GM18508 (cell line): ENCODE measurements at regions not wholly inside any gene's neighbourhood (a gene's known extent, or its start where the extent isn't known, plus 50 kb on each side); places are given as distances from the start of the nearest gene placed in this dataset.
A peak's percentile ranks its signal among the peaks of the same experiment; 100 is the strongest.

ENCODE experiments used
- ATAC-seq: cut with Tn5 transposase; IDR thresholded peaks from one replicate; pipeline ENCODE4 v1.9.1; 2021; ENCODE audit warnings: moderate number of reproducible peaks; ENCODE audit not compliant: insufficient read depth, unreplicated experiment

DNA sequence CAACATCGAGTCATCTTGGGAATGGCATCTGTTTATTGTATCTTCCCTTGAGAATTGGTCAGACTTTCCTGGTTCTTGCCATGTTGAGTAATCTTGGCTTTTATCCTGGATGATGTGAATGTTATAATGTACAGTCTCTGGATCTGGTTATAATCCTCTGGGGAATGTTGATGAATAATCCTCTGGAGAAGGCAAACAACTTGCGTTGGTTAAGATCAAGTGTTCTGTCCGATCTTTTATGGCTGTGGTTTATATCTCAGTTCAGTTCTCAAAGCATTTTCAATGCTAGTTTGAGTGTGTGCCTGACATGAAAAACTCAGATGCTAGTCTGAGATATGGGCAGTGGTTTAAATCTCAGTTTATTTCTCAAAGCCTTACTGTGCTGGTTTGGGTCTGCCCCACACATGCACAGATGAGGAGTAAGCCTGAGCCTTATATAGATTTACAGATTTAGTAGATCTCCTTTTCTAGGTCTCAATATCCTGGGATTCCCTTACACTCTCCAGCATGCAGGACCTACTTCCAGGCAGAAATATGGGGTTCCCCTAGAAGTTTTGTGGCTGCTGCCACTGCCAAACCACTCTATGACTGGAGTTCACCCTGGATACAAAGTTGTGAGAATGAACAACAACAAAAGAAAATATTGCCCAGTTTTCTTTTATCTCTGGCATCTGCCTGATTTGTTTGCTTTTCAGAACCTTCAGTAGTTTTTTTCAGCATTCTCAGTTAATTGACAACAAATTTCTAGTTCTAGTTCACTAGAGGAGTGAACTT lies 191.8 kb upstream of the MAN1A1 start:
- ATAC-seq: no peak

DNA sequence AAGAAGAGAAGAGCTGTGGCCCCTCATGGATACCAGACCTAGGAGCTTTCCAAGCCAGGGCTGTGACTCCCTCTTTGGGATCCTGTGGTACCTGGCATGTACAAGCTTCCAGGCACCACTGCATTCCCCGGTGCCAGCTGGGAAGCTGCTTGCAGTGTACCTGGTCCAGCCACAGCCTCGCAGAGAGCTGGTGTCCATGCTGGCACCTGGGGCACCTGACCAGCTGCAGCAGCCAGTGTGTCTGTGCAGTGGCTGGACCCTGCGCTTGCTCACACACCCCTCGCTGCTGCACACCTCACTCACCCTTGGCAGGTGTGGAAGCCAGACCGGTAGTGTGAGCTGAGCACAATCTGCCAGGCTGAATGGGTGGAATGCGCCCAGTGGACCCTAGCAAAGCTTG lies 190.9 kb upstream of the MAN1A1 start:
- ATAC-seq: no peak

DNA sequence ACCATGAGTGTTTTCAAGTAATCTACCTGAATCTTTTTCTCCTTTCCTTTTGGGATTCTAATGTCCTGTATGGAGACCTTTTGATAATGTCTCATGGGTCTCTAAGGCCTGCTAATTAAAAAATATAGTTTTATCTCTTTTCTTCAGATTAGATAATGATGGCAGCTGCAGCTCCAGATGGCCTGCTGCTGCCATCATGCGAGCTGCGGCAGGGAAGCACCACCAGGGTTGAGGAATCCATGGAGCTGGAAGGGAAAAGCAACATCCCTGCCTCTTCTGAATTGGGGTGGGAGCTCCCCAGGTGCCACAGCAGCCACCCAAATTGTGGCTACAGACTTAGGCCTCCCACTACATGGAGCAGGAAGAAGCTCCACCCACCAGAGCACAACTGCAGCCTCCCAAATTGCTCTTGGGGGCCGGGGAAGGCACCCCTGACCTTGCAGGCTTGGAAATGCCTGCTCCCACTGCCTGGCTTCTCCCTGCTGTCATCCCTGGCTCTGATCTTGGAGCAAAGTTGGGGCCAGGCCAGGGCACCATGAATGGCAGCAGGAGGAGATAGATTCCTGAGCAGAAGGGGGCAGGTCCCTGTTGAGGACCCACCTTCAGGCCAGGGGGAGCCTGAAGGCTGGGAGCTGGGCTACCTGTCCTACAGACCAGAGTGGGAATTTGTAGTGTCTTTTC lies 189.6 kb upstream of the MAN1A1 start:
- no peak for ATAC-seq

DNA sequence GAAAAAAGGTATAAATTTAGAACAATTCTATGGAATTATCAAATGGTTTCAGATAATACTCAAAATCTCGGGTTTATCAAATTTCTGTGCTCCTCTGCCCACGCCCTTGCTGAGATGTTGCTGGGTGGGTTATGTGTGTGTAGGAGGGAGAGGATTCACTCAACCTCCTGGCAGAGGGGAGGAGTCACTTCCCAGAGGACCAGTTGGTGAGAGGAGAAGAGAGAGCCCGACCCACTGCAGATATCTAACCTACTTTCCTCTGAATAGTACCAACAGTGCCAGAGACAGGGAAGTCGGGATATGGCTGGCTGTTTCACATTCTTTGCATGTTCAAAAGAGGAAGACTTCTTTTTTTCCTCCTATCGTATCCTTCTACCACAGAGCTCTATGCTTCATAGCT lies 187.1 kb upstream of the MAN1A1 start:
- ATAC-seq: no peak

DNA sequence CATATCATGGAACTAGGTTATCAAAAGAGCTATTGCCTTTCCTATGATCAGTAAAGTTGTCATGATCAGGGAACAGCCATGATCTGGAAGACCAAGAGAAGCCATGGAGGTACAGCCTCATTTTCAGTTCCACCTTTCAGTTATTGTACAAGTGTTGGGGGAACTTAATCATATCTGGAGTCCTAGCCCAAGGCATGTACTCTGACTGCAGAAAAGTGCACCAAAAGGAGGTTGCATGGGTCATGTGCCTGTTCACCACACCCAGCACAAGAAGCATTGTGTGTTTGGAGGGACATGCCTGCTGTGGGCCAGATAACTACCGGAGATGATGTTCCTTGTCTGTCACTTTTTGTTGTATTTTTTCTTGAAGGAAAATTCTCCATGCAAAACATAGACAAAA lies 185.8 kb upstream of the MAN1A1 start:
- ATAC-seq: no peak

DNA sequence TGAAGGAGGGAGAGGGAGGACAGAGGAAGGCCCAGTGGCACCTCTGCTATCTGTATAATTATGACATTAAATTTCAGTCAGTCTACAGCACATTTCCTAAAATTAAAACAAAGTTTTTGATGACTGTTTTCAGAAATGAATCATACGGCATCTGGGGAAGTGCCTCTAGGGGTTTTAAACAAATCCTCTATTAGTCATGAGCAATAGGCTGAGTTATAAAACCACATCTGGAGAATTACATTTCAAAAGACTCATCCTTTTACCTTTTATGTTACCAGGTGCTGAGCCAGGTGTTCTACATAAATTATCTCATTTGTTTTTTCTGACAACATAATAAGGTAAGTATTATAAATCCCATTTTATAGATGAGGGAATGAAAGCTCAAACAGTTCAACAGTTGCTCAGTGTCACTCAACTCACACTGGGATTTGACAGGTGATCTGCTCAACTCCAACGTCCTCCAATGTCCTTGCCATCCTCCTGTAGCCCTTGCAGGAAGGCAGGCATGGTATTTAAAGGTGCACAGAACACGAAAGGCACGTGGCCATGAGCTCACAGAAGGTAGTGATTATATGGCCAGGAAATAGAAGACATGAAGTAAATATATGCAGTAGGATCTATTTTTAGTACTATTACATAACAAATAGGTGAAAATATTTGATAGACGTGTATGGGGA lies 184.2 kb upstream of the MAN1A1 start:
- peak; percentile 63 for ATAC-seq

DNA sequence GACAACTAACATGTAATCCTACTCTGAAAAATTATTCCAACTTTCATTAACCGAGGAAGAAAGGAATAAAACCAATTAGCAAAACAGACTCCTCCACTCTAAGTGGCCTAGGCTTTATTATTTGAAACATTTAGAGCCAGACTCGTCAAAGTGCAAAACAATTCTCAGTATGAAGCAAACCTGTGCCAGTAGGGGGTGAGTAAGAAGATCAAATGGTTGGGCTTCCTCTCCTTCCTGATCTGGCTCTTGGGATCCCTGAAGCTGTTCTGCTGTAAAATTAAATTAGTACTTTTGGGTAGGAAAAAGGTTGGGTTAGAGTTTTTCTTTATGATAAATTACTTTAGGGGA lies 177.6 kb upstream of the MAN1A1 start:
- no peak for ATAC-seq

DNA sequence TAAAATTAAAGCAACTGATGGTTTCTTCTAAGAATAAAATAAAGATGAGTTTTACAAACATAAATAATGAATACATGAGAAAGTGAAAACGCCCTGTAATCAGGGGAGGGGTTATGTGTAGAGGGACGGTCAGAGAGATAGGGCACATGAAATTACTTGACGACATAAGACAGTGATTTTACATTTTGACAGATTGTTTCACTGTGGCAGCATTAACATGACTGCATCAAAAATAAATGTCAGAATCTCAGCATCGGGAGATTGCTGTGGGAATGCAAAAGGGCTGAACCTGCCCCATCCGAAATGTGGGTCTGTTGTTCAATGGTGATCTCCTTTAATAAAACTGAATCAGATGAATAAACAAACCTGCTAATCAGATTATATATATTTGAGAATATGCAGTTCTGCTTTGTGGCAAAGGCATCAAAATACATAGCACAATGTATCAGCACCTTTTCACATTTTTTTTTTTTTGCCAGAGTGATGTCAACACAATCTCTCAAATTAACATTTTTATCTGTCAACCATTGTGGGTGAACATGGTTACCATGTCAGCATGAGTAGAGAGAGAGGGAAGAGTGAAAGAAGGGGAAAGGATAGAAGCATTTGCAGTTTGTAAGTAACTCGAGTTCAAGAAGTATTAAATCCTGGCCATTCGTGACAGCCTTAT lies 177.1 kb upstream of the MAN1A1 start:
- ATAC-seq: no peak

DNA sequence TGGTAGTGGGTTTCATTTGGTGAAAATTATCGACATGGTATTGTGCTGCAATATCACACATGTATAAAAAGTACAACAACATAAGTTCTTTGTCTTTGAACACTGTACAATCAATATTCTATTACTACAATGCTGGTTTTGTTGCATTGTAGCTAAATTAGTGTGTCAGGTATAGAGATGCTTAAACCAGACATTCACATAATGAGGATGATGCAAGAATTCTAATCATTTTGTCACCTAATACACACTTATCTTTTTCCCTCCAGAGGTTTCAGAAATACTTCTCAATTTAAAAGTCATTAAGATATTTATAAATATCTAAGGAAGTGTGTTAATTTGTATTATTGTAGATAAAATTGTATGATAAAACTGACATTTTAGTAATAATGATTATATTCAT lies 174.8 kb upstream of the MAN1A1 start:
- ATAC-seq: no peak

DNA sequence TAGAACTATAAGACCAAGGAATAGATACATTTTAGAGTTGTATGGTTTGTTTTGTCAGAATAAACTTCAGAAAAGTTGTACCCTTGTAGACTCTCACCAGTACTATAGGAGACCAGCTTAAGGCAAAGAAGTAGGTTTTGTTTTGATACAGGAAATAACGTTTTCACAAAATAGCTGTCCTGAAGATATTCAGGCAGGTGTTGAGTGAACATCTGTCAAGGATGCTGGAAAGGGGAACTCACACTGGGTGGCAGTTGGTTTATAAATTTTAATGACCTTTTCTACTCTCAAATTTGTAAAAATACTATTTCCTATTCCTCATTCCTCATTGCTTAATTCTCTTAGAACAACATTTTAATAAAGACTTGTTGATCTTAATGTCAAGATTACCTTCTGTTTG lies 174.0 kb upstream of the MAN1A1 start:
- no peak for ATAC-seq

DNA sequence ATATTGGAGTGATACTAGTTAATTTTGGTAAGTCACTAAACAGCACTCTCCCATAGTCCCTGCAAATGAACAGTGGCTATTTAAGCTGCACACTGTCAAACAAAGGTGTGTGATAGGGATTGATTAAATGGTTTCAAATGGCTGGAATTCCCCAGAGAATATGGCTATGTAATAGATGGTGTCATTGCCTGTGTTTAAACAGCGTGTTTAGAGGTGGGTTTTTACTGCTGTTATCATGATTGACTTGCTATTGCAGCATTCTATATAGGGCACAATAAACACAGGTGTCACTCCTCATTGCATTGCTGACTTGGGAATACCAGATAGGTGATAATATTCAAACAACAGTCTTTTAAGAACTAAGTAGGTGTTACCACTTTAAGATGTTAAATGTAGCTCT lies 171.7 kb upstream of the MAN1A1 start:
- no peak for ATAC-seq

DNA sequence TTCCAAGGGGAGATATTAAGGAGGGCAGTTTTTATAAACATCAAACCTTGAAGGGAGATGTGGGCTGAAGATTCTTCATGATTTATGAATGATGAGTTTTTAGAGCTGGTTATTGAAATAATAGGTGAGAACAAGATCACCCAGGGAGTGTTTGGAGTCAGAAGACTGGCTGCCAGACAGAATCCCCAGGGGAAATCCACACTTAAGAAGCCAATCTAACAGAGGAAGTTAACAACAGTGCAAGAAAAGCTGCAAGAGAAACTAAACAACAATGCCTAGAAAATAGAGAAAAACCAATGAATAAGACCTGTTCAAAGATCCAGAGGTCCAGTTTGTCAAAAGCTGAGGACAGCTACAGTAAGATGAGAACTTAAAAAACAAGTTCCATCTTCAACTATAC lies 167.9 kb upstream of the MAN1A1 start:
- no peak for ATAC-seq

DNA sequence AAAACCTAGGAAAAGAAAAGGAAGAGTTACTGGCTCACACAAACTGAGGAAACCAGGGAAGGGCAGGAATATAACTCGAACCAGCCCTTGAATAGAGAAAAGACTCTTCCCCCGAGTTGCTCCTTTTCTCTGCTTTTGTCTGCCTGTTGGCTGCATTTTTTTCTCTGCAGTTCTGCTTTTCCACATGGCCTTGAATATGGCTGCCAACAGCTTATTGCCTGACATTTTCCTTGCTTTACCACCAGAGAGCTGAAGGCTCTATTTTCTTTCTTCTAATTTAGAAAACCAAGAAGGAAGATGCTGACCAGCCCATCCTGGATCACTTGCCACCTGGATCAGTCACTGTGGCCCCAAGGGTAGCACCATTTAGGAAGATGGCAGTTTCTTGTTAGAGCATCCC lies 164.8 kb upstream of the MAN1A1 start:
- no peak for ATAC-seq

DNA sequence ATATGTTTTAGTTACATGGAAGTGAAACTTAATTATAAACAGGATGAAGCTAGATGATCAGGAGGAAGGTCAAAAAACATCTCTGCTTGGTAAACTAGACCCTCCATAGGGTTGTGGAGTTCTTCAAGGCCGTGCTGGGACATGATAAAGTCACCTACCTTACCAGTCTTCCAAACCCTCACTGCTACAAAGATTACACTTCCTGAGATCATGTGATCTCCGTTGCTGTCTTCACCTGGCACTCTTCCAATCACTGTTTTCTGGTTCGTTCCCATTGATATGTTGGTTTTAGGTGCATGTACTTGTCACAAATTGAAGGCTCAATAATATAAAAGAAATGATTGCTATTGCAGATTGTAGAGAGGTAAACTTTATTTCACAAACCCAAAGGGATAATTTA lies 161.5 kb upstream of the MAN1A1 start:
- ATAC-seq: no peak

DNA sequence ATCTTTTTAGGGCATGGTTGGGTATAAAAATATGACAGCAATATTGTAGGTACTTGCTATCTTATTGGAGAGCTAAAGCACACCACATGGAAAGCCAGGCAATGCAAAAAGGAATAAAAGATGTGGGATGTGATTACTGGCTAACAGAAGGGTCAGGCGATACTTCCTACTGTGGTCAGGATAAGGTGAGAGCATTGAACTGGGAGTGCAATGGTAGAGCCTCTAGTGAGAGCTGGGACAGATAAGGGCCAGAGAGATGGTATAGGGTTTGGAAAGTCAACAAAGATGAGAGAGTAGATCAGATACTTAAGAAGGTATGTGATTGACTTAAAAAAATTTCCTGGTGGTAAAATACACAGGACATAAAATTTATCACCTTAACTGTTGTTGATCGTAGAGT lies 160.7 kb upstream of the MAN1A1 start:
- no peak for ATAC-seq

DNA sequence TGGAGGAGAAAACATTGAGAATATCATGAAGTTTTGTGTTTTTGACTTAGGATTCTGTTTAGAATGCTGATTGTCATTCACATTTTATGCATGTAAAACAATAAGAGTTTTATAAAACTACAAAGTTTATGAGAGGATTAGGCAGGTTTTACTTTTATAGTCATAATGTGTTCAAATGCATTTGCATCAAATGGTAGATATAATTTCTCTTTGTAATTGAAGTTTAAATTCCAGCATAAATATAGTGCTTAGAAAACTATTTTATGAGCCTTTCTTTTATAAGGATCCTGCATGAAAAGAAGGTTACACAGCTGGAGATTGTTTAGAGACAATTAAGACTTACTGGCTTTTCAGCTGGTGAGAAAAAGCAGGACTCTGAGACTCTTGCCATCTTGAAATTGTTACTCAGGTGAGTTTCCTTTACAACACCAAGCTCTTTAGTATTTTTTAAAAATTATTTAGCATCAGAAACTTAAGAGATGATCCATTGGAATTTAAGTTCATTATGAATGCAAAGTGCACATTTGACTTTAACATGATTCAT lies 157.1 kb upstream of the MAN1A1 start:
- ATAC-seq: no peak

DNA sequence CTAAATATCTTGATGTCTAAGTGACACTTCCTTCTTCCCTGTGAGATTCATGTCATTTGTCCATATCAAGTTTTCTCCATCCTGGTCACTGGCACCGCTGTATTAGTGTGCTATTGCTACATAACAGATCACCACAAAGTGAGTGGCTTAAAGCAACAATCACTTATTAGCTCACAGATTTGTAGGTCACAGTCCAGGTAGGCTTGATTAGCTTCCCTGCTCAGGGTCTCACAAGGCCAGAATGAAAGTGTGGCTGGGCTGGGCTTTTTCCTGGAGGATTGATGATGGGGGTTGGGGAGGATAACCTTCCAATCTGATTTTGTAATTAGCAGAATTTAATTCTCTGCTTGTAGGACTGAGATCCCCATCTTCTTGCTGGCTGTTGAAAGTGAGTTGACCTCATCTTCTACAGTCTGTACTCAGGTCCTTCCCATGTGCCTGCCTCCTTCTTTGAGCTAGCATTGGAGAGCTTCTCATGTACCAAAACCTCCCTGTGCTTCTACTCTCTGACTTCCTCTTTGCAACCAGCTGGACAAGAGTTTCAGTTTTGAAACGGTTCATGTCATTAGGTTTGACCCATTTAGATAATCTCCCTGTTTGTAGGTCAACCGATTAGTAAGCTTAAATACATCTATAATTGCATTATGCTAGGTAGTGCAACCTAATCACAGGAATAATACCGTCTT lies 152.4 kb upstream of the MAN1A1 start:
- peak; percentile 96 for ATAC-seq

DNA sequence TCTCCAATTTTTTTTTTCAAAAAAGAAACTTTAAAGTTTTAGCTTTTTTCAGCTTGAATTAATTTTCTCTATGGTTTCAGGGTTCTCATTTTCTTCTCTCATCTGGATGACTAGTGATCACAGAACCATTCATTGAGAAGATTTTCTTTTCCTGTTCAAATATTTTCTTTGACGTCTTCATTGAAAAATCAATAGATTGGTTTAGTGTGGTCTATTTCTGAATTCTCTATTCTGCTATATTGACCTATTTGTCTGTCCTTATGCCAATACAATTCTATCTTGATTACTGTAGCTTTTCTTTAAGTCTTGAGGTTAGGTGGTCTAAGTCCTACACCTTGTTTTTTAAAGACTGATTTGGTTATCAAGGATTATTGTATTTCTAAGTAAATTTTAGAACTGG lies 150.2 kb upstream of the MAN1A1 start:
- no peak for ATAC-seq

DNA sequence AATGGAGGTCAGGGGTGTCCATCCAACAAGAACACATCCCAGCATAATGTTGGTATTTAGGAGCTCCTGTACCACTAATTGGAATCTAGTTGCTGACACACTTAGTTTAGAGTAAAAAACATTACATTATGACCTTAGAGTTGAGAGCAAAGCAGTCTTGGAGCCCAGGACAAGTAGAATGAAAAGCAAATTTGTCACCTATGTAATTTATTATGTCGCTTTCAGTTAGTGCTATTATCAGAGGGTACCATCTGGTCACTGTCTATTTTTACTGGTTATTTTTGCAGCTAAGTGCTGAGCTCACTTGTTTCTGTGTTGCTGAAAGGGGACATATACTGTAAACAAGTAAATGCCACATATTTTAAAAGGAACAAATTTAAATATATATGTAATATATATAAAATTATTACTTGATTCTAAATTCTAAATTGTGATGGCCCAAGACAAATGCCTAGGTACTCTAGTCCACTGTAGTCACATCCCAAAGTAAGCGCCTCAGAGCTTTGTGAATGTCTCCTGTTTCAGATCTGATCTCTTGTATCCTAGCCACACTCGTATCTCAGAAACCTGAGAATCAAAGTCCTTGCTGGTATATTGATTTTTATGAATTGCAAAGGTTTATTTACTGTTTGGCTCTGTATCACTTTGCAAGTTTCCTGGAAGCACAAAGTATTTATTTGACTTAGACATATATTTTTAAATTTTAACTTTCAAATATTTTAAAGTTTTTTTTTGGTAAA lies 148.6 kb upstream of the MAN1A1 start:
- ATAC-seq: no peak

DNA sequence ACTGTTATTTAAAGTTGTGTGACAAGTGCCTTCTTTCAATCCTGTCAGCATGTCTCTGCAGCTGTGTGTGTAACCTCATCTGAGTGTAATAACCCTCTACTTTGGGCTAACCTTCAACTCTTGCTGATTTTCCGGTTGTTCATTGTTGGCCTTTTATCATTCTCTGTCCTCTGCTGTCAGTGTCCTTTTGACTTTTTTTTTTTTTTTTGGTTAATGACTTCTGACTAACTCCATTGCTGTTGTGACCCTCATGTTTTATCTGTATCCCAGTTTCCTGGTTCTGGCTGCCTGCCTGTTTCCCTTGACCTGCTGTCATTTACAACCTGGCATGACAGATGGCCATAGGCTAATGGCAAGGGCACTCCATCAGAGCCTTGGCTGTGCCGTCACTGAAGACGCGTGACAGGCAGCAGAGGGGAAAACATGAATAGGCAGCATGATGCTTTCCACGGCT lies 145.7 kb upstream of the MAN1A1 start:
- no peak for ATAC-seq
